Neural cell (in vitro differentiated cells): ENCODE measurements at regions not wholly inside any gene's neighbourhood (a gene's known extent, or its start where the extent isn't known, plus 50 kb on each side); places are given as distances from the start of the nearest gene placed in this dataset.

Experiments used
- H2AFZ ChIP-seq: fragments of 200-600, 300-800 bp; sonication (generic), shearing (Covaris generic); 2 replicates; pipeline ENCODE4 v1.6.0; 2014; ENCODE audit warnings: low read depth, mild to moderate bottlenecking, antibody characterized with exemption, low read length, moderate library complexity
- H3F3A ChIP-seq: fragments of 200-600 bp; shearing (Covaris generic); 2 replicates; pipeline ENCODE4 v1.6.1; 2016; ENCODE audit warnings: mild to moderate bottlenecking, moderate library complexity, mixed read lengths, antibody characterized with exemption, low read length; ENCODE audit not compliant: insufficient read depth, poor library complexity, severe bottlenecking
- H3K27ac ChIP-seq: fragments of 200-600, 300-800 bp; sonication (generic), shearing (Covaris generic); 2 replicates; pipeline ENCODE4 v1.5.1; 2014; ENCODE audit warnings: mild to moderate bottlenecking, low read length, moderate library complexity
- H3K27me3 ChIP-seq: fragments of 300-800, 200-600 bp; sonication (generic), shearing (Covaris generic); 2 replicates; pipeline ENCODE4 v1.6.0; 2014; ENCODE audit warnings: mild to moderate bottlenecking, low read depth, low read length, moderate library complexity; ENCODE audit not compliant: insufficient read depth
- H3K36me3 ChIP-seq: fragments of 300-800, 200-600 bp; sonication (generic), shearing (Covaris generic); 2 replicates; pipeline ENCODE4 v1.5.1; 2014; ENCODE audit warnings: mild to moderate bottlenecking, antibody characterized with exemption, low read length, moderate library complexity; ENCODE audit not compliant: insufficient read depth
- H3K4me2 ChIP-seq: fragments of 300-800, 200-600 bp; sonication (generic), shearing (Covaris generic); 2 replicates; pipeline ENCODE4 v1.6.0; 2014; ENCODE audit warnings: mild to moderate bottlenecking, low read length
- H3K4me3 ChIP-seq: fragments of 300-800, 200-600 bp; sonication (generic), shearing (Covaris generic); 2 replicates; pipeline ENCODE4 v1.5.1; 2014; ENCODE audit warnings: mild to moderate bottlenecking, low read length, moderate library complexity
- H3K79me2 ChIP-seq: fragments of 200-600 bp; shearing (Covaris generic); replicated peaks from 2 replicates; pipeline ENCODE4 v1.6.0; 2014; ENCODE audit warnings: mild to moderate bottlenecking, low read length, moderate library complexity; ENCODE audit not compliant: insufficient read depth
- H3K9ac ChIP-seq: fragments of 300-800, 200-600 bp; sonication (generic), shearing (Covaris generic); 2 replicates; pipeline ENCODE4 v1.6.1; 2016; ENCODE audit warnings: mild to moderate bottlenecking, low read length, mixed read lengths
- H3K9me2 ChIP-seq: fragments of 200-600 bp; shearing (Covaris generic); 2 replicates; pipeline ENCODE4 v1.6.1; 2016; ENCODE audit warnings: mild to moderate bottlenecking, low read length, mixed read lengths; ENCODE audit not compliant: insufficient read depth
- H3K9me3 ChIP-seq: fragments of 200-600, 300-800 bp; sonication (generic), shearing (Covaris generic); 2 replicates; pipeline ENCODE4 v1.6.1; 2016; ENCODE audit warnings: mild to moderate bottlenecking, mixed run types, low read length, moderate library complexity, mixed read lengths
- H4K20me1 ChIP-seq: fragments of 200-600 bp; shearing (Covaris generic); 2 replicates; pipeline ENCODE4 v1.6.1; 2016; ENCODE audit warnings: mild to moderate bottlenecking, mixed run types; ENCODE audit not compliant: insufficient read depth
- CTCF ChIP-seq: fragments of 450-650 bp; IDR thresholded peaks from 2 replicates; pipeline ENCODE4 v1.5.1; 2014; ENCODE audit warnings: antibody characterized with exemption, mild to moderate bottlenecking, moderate library complexity; ENCODE audit not compliant: poor library complexity, severe bottlenecking
- EP300 ChIP-seq: fragments of 450-650 bp; conservative IDR thresholded peaks from 2 replicates; pipeline ENCODE4 v1.6.1; 2014; ENCODE audit warnings: antibody characterized with exemption, mild to moderate bottlenecking, moderate library complexity; ENCODE audit not compliant: poor library complexity, severe bottlenecking
- EZH2 ChIP-seq: fragments of 200-600, 300-800 bp; shearing (Covaris generic), sonication (generic); IDR thresholded peaks from 2 replicates; pipeline ENCODE4 v1.6.1; 2014; ENCODE audit warnings: antibody characterized with exemption, low read length, borderline replicate concordance, mild to moderate bottlenecking; ENCODE audit not compliant: insufficient read depth, poor library complexity, severe bottlenecking
- MXI1 ChIP-seq: fragments of 450-650 bp; conservative IDR thresholded peaks from 2 replicates; pipeline ENCODE4 v1.6.1; 2014; ENCODE audit warnings: antibody characterized with exemption, mild to moderate bottlenecking; ENCODE audit not compliant: poor library complexity, severe bottlenecking
- POLR2AphosphoS5 ChIP-seq: IDR thresholded peaks from 2 replicates; pipeline ENCODE4 v1.6.1; 2012
- RAD21 ChIP-seq: fragments of 450-650 bp; conservative IDR thresholded peaks from 2 replicates; pipeline ENCODE4 v1.6.1; 2014; ENCODE audit warnings: antibody characterized with exemption, mild to moderate bottlenecking, moderate library complexity
- REST ChIP-seq: IDR thresholded peaks from 2 replicates; pipeline ENCODE4 v1.6.1; 2012; ENCODE audit warnings: borderline replicate concordance
- SMC3 ChIP-seq: fragments of 450-650 bp; conservative IDR thresholded peaks from 2 replicates; pipeline ENCODE4 v1.6.1; 2014; ENCODE audit warnings: antibody characterized with exemption, mild to moderate bottlenecking, moderate library complexity; ENCODE audit not compliant: poor library complexity
- TAF1 ChIP-seq: IDR thresholded peaks from 2 replicates; pipeline ENCODE4 v1.6.1; 2012; ENCODE audit warnings: low read depth

- no peak for TF ChIP-seq POLR2AphosphoS5
- no peak for TF ChIP-seq TAF1
- no peak for TF ChIP-seq RAD21
- no peak for TF ChIP-seq EZH2
- no peak for TF ChIP-seq EP300
- no peak for TF ChIP-seq CTCF
- TF ChIP-seq SMC3 = no peak
- no peak for TF ChIP-seq MXI1
- TF ChIP-seq REST = no peak
Observed at GRCh38 chr3:64444490-64445108, 219.3 kb upstream of the PRICKLE2 start.

GRCh38 chr3:64443546-64444381, 218.5 kb upstream of the PRICKLE2 start:
- no peaks in the 10 kb centered on the region for H4K20me1 ChIP-seq
- H3K27me3 ChIP-seq = peaks cover 15% of the 10 kb centered on the region
- no peak overlapping the region for H3K27ac ChIP-seq
- no peaks in the 10 kb centered on the region for H3K9me2 ChIP-seq
- no peak overlapping the region for H3K4me2 ChIP-seq
- no peaks in the 10 kb centered on the region for H3F3A ChIP-seq
- H3K4me3 ChIP-seq = peak overlapping the region; percentile 48
- H2AFZ ChIP-seq = no peak overlapping the region
- no peaks in the 10 kb centered on the region for H3K36me3 ChIP-seq
- TF ChIP-seq EP300 (no peak), POLR2AphosphoS5 (no peak), EZH2 (no peak), SMC3 (no peak), MXI1 (no peak), REST (no peak), RAD21 (no peak)
- no peaks in the 10 kb centered on the region for H3K9me3 ChIP-seq
- no peak overlapping the region for H3K9ac ChIP-seq
- H3K79me2 ChIP-seq = no peaks in the 10 kb centered on the region

More at GRCh38 chr3:64444490-64445108, 219.3 kb upstream of the PRICKLE2 start:
- H3K9me2 ChIP-seq = no peaks in the 10 kb centered on the region
- H3K27me3 ChIP-seq = peaks cover 15% of the 10 kb centered on the region
- H3K9ac ChIP-seq = peak overlapping the region; percentile 67
- no peaks in the 10 kb centered on the region for H3K79me2 ChIP-seq
- H3K9me3 ChIP-seq = no peaks in the 10 kb centered on the region
- no peaks in the 10 kb centered on the region for H3K36me3 ChIP-seq
- H4K20me1 ChIP-seq = no peaks in the 10 kb centered on the region
- H3K4me3 ChIP-seq = peak overlapping the region; percentile 69
- H3F3A ChIP-seq = no peaks in the 10 kb centered on the region
- no peak overlapping the region for H3K27ac ChIP-seq
- H2AFZ ChIP-seq = no peak overlapping the region
- peak overlapping the region; percentile 26 for H3K4me2 ChIP-seq
